Stimulated activated CD4-positive, alpha-beta T cell treated with anti-CD3 and anti-CD28 coated beads, Interleukin-15, amount 100 ng/mL, for 48 hours (primary cell): ENCODE measurements at regions not wholly inside any gene's neighbourhood (a gene's known extent, or its start where the extent isn't known, plus 50 kb on each side); places are given as distances from the start of the nearest gene placed in this dataset.
A peak's percentile ranks its signal among the peaks of the same experiment; 100 is the strongest.

ENCODE experiments used
- DNase-seq, 2 donors: peaks; one replicate each; pipeline ENCODE4 v3.0.0-alpha.2; 2020; ENCODE audit warnings: low read depth in 2 of 2

DNA sequence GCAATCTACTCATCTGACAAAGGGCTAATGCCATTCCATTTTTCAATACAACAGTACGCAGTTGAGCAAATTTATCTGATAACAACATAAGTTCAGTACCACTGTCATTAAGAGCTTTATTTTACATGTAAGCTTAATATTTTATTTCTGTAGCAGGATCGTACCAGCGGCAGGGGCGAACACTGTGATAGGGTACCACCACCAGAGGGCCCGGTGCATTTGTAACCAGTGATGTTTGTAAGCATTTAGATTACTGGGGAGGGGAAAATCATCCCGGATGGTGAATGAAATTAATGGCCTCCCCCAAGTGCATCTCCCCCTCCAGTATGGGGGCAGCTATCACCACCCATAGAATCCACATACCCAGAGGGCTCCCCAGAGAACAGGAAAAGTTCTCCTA is 179.0 kb downstream of the ADGRA3 start:
- DNase-seq = no peak

DNA sequence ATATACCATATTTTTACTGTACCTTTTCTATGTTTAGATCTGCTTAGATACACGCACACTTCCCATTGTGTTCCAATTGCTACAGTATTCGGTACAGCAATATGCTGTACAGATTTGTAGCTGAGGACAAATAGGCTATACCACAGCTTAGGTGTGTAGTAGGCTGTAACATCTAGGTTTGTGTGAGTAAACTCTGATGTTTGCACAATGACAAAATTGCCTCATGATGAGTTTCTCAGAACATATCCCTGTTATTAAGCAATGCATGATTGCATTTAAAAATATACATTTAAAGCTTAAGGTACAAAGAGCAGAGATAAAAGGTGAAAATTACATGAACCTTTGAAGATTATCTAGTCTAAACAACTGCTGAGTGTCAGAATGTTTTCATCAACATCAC is 181.7 kb downstream of the ADGRA3 start:
- DNase-seq = no peak

DNA sequence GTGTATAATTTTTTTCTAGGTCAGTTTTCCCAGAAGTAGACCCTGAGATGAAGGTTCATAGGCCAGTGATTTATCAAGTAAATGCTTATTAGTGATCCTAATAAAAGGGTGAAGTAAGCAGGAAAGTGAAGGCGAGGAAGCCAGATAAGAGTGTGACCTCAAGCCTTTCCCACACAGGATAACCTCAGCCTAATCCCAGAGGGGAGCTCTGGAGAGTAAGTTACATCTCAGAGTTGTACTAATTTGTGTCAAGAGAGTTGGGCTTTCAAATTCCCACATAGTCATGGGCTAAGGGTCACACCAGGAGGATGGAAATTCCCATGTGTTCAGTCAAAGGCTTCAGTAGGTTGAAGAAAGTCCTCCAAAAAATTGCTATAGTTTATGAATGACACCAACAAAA is 191.4 kb downstream of the ADGRA3 start:
- DNase-seq = no peak

DNA sequence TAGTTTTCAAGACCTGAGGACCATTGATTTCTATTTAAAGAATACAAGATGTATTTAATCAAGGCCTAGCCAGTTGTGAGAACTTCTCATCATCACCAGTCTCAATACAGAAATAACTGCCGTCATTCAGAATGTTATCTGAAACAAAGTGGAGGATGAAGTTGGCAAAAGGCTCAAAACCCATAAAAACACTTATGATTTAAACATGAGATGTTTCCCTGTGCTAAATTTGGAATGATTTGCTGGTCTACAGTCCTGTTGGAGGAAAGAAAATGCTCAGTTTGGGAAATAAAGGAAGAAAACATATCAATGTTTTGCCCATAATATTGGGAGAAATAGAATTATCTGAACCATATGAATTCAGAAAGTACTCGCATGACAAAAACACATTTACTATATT is 192.2 kb downstream of the ADGRA3 start:
- DNase-seq = no peak

DNA sequence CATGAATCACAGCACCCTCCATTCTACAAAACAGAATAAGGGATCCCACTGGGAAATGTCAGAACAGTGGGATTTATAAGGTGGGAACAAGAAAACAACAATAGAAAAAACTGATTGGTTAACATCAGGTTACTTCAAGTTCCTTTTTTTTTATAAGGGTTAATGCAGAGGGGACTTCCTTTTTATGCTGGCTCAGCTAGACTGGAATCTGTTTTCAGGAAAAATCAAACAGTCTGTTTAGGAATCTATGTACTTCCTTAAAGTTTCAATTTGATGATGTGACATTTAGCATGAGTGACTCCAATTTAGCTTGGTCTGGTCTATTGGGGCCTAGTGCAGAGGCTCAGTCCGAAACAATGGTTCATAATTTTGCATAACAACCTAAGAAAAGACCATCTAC is 192.9 kb downstream of the ADGRA3 start:
- DNase-seq = no peak

DNA sequence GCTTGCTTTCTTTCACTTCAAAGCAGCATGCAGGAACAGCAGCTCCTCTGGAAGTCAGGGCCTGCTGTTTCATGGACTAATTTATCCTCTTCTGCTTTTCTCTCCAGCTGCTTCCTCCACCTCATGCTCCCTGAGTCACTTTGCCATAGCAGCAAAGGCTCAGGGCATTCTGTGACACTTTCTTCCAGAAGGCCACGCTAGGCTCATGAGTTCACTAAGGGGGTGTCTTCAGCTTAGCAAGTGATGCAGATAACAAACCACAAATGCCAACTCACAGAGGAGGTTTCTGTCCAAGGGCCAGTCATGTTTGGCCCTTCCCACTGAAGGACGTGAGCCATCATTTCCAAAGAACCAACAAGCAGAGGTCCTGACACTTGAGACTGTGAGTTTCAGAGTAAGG is 200.2 kb downstream of the ADGRA3 start:
- DNase-seq = no peak

DNA sequence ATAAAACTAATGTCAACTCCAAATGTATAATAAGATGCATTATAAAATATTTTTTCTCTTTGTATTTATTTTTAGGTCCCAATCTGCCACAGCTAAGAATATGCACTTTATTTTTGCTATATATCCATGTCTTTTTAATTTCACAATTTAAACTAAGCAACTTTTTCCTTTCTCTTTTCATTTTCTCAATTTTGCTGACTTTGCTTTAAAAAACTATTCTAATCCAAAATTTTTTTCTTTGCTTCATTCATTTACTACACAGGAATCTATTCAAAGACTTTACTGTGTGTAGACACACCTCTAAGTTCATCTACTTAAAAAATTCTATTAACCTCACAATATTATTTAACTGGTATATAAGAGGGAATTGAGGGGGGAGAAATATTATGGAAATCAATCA is 201.9 kb downstream of the ADGRA3 start:
- no peak for DNase-seq

DNA sequence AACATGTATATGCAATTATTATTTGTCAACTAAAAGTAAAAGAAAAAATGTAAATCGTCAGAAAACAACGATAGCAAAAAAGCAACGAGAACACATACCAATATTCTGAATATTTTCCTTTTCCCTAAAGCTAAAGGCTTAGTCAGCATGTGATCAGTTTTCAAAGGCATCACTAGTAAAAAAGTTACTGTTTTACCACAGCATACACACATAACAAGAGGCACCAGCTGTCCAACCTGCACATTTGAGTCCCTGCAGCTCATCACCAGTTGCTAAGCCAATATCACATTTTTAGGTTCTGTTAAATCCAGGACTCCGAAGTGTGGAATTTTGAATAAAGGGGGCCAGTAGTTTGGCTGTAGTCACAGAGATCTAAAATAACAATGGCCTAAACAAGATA is 203.8 kb downstream of the ADGRA3 start:
- DNase-seq = no peak

DNA sequence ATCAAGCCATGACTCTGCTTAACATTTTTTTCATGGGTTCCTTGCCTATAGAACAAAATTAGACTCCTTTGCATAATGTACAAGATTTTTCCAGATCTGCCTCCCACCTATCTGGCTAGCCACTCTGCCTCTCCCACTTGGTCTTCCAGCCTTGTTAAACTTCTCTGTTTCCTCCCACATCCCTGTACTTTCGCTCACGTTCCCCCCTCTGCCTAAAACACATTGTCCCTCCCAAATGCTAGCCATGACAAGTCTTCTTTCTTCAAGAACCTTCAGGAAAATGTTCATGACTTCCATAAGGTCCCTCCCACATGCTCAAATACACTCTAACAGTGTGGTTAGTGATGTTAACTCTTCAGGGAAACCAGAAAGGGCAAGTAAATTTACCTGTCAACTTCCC is 214.6 kb downstream of the ADGRA3 start:
- DNase-seq = no peak

DNA sequence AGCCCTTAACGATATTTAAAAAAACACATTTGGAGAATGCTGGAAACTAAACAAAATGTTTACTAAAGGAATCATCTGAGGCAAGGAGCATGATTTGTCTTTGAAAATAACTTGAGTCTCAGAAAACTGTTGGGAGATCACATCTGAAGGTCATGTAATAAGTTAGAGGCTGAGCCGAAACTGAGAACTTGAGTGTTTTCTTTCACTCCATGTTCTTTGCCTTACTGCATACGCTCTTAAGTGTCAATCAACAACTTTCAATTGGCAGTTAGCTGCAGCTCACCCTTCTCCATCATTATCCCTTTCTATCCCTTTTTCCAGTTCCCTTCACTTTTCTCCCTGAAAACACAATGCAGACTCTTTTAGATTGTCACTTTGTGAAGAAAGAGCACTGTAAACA is 216.2 kb downstream of the ADGRA3 start:
- DNase-seq = no peak

DNA sequence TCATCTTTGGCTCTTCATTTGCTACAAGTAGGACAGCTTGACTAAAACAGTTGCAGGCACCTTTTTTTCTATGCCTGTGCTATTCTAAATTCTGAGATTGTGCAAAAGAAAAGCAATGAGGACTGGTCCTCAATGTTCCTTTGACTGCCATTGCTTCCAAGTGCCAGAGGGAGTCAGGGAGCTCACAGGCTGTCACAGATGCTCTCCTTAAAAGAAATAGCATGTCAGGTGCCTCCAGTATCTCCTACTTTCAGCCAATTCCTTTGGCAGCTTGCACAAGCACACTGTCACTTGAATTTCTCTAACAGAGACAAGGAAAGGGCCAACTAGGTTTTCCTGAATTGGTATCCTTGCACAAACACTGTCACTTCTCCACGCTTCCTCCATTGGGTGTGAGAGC is 228.2 kb downstream of the ADGRA3 start:
- DNase-seq = no peak

DNA sequence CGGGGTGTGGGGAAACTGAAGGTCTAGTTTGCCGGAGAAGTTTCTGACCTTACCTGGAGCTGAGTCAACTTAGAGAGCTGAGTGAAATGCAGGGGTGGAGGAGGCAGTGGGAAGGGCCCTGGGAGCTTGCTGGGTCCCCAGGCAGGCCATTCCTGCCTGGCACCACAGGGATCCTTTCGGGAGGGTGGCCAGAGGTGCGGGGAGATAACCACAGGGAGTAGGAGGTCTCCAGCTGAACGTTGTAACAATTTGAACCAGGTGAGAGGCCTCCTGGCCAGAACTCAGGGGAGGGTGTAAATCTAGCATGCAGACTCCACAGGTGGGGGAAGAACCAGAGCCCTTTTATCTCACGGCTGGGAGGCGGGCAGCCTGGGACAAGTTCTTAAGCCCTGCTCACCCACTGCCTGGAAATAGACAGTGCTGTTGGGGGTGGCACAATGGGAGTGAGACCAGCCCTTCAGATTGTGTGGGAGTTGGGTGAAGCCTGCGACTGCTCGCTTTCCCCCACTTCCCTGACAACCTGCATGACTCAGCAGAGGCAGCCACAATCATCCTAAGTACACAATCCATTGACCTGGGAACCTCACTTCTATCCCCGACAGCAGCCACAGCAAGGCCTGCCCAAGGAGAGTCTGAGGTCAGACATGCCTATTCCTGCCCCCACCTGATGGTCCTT is 247.4 kb downstream of the ADGRA3 start:
- DNase-seq = no peak

DNA sequence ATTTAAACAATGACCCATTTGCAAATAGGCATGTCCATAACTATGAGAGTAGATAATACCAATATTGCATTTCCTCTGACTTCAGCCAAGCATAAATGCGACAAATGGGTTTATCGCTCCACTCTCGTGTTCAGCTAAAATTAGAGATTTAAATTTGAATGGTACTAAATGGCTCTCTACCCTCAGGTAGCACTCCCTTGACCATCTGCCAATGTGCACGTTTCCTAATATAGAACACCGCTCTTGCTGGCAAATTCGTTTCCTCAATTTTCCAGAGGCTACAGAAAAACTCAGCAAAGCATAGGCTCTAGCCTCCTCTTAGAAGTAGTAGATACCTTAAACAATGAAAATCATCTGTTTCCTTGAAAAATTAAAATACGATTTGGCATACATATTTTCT is 251.6 kb downstream of the ADGRA3 start:
- DNase-seq = no peak

DNA sequence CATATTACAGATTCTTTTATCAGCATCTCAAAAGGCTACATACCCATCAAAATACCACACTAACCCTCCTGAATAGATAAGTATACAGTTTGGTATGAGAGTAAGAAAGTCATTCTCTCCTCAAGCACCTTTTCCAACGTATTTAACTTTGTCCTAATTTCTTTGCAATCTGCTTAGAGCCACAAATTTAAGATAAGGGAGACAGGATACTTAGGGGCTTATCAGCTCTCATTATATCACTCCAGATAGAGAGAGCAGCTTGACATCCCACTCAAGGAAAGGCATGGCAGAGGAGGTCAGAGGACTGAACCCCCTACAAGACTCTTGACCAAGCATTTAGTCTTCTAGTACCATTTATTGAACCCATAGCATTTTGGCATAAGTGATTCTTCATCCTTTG is 262.4 kb downstream of the ADGRA3 start:
- no peak for DNase-seq

DNA sequence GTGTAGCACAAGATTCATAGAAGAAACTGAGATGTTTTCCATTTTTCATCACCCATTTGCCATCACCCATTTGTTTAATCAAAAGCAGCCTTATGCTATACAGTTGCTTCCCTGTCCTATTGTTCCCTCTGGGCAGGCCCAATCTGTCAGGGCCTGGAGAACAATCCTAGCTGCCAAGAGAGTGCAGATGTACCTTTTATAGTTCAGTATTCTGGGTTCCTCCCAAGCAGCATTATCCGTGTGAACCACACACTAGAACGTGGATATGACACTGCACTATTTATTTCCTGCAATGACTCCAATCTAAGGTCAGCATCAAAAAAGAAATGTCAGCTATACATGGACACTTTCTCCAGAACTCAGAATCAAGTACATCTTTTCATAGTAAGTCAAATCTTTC is 269.0 kb downstream of the ADGRA3 start:
- no peak for DNase-seq

DNA sequence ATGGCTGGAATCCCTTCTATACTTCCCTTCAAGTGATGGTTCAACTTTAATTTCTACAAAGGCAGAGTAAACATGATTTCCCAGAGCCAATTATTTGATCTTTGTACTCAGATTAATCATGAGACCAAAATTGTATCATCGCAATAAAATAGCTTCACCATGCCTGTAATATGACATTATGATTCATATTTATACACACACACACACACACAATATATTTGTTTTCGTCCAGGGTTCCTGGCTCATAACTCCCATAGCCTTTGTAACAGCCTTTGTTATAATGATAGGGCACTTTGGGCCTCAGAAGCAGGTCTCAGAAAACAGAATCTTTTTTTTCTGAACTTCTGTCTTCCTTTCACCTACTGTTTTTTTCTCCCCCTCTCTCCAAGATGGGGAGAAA is 270.6 kb downstream of the ADGRA3 start:
- DNase-seq = no peak

DNA sequence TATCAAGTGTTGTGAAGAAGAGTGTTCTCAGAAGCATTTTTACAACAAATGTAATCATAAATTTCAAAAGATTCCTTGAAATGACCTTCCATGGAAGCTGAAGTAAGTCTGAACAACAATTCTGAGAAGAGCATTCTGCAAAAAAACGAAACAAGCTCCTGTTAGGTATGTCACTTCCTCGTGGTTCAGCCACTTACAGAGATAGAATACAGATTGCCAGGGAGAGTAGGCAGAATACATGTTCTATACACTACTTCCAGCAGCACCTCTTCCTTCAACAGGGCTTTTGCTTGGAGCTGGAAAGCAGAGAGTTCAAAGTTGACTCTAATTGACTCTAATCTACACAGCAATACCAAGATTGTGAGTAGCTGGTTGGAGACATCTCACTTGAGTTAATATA is 274.5 kb downstream of the ADGRA3 start:
- no peak for DNase-seq

DNA sequence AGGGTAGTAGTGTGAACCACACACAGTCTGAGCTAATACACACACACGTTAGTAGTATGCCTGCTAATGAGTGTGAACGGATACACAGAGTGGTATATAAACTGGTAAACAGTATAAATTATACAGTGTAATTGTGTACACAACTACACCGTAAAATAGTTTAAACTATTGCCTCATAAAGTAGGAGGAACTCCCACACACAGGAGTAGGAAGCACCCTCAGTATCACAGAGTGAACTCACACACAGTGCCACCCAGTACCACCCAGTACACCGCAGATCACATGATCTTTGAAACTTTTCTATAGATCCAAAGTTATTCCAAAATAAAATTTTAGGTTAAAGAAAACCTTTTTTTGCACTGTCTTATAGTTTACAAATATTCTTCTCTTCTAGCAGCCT is 275.1 kb downstream of the ADGRA3 start:
- no peak for DNase-seq

DNA sequence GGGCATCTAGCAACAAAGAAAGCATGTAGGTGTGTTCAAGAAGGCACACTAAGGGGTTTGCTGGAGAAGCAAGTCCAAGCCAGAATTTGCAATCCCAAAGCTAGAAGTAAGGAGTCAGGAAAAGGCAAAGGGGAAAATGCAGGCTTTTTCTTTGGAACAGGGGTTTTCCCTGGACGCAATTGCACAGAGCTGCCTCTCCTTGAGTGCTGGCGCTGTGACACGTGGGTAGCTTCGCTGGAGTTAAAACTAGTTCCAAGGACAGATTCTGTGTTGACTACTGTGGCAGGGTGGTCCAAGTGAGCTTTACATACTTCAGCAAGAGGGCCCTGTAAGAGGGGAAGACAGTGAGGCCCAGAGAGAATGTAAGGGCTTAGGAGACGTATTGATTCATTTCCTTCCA is 277.1 kb downstream of the ADGRA3 start:
- DNase-seq = no peak

DNA sequence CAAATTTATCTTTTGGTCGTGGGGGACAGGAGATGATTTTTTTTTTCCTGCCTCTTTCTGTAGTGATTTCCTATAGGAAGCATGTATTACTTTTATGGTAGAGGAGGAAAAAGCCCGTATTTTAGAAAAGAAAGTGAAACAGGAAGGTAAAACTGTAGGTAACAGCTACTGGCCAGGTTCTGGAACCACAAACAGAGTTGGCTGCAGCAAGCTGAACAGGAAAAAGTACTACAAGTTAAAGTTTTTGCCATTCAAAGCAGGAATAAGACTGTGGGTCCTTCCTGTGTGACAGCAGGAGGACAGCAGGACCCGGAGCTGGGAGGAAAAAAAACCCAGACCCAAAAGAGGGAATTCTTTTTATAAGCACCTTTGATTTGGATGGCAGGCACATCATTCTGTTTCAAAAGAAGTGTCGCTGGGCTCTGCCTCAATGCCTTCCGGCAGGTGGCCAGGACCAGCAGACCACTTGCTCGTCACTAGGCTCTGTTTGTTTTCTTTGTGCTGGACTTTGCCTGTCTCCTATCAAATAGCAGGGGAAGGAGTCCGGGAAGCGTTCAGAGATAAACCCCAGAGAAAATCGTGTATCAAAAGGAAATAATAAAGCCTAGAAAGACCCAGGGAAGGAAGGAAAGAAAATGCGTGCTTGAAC is 277.9 kb downstream of the ADGRA3 start:
- no peak for DNase-seq

DNA sequence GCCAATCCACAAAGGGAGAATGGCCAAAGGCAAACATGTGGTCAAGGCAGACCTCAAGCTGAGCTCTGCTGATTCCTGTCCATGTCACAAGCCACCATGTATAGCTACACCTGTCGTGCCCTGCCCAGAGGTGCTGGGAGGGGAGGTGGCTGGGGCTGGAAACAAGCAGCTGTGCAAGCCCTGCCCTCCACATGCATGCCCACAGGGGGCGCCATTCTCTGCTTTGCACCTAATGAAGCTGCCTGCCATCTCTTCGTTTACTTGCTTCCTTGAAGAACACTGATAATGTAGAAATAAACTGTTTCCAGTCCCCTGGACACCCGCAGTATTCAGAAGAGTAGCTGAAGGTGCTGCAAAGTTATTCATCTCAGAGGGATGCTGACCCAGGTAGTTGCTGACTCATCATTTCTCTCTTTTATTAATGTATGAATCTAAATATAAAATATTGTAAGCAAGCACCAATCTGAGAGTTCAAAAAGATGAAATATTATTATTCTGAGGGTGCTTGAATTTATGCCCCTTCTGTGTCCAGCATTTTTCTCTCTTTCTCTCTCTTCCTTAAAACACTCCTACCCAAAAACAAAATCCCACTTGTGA is 278.6 kb downstream of the ADGRA3 start:
- DNase-seq = peak; percentile 30 to 40

DNA sequence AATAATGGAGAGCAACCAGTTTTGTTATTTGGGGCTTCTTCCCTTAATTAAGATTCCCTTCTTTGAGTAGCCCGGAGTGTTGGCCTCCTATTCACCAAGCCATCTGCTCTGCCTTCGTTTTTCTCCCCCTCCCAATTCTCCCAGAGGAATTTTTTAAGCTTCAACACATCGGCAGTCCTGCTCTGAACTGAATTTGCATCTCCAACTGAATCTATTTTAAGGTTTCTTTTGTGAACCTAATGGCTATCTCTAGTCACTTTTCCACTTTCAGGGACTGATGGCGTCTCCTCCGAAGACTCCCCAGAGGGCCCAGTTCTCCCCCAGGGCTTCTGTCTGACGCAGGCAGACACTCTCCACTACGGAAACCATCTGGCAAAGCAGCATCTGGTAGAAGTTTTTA is 280.2 kb downstream of the ADGRA3 start:
- DNase-seq = no peak

DNA sequence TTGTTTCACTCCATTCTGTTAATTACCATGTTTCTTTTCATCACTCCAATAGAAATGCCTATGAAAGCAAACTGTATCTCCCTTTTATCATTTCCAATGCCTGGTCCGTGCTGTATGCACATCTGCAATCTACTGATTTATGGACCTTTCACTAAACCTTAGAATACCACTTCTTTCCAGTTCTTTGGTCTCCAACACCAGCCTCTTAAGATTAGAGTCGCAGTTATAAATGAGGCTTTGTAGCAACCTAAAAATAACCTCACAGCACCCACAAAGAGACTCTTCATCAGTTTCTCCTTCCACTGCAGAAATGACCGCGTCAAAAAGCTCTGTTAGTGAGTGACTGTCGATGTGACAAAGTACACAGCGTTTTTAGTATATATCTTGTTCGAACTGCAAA is 282.6 kb downstream of the ADGRA3 start:
- DNase-seq = no peak

DNA sequence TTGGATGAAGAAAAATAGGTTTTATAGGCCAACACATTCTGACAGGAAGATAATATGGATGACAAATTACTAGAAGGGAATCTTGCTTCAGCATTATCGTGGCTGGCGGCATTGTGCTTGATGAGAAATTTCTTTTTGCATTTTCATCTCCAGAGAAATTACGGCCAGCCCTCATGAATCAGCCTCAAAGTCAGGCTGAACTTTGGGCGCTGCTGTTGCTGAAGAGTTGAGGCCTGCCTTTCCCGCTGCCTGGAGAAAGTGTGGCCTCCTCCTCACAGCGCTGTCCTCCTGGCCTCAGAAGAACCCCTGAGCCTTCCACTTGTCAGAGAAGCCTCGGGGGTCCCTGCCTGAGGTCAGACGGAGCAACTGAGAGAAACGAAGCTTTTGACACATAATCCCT is 272.4 kb upstream of the KCNIP4 start:
- no peak for DNase-seq
